IPS-20b (cell line): ENCODE measurements at regions not wholly inside any gene's neighbourhood (a gene's known extent, or its start where the extent isn't known, plus 50 kb on each side); places are given as distances from the start of the nearest gene placed in this dataset.

Source experiments
- H3K27ac ChIP-seq: one replicate; pipeline ENCODE4 v1.5.1; 2013; ENCODE audit warnings: low read length
- H3K27me3 ChIP-seq: 2 replicates; pipeline ENCODE4 v1.6.1; 2013; ENCODE audit warnings: mild to moderate bottlenecking, low read length, inconsistent platforms; ENCODE audit not compliant: insufficient read depth
- H3K36me3 ChIP-seq: 2 replicates; pipeline ENCODE4 v1.6.1; 2013; ENCODE audit warnings: low read depth, mild to moderate bottlenecking, inconsistent platforms, low read length, moderate library complexity; ENCODE audit not compliant: insufficient read depth
- H3K4me1 ChIP-seq: 2 replicates; pipeline ENCODE4 v1.6.1; 2013; ENCODE audit warnings: mild to moderate bottlenecking, control low read depth, inconsistent platforms, low read length, moderate library complexity; ENCODE audit not compliant: insufficient read depth
- H3K4me3 ChIP-seq: 2 replicates; pipeline ENCODE4 v1.5.1; 2013; ENCODE audit warnings: mild to moderate bottlenecking, low read length, inconsistent platforms
- H3K9ac ChIP-seq: 2 replicates; pipeline ENCODE4 v1.6.1; 2013; ENCODE audit warnings: low read depth, mild to moderate bottlenecking, inconsistent platforms, low read length, moderate library complexity
- H3K9me3 ChIP-seq: 2 replicates; pipeline ENCODE4 v1.6.1; 2013; ENCODE audit warnings: mild to moderate bottlenecking, low read depth, low read length, inconsistent platforms; ENCODE audit not compliant: insufficient read depth

DNA sequence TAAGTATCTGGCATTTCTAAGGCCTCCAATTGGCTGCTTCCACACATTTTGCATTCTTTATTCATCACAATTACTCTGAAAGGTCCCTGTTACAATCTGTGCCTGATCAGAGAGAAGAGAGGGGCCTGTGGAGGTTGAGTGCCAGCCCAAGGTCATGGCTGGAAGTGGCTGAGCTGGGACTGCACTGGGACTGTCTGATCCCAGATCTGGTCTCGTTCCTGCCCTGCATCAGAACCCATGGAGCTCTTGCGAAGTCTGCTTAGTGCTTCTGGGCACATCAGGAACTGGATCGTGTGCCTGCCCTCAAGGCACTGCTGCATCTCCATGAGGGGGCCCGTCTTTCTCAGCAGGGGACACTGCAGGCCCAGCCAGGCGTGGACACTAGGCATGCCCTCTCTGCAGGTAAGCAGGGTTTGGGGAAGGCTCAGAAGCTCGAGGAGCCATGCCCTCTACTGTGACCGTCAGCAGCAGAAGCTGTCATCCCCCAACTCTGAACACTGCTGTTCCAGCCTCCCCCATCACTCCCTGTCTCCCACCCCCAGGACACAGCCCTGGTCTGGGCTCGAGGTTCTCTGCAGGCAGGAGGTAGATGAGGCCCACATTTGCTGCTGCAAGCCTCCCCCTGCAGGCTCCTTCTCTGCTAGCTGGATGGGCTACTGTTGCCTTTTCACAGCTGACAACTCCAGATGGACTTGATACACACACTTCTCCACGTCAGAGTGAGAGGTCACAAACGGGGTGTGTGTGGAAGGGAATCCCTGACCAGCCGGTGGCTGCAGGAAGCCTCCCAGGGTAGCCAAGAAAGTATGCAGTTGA, 96.5 kb upstream of the PRR23E start:
- H3K9ac ChIP-seq = no peak overlapping the region
- no peaks in the 10 kb centered on the region for H3K27me3 ChIP-seq
- H3K4me3 ChIP-seq = no peak overlapping the region
- no peak overlapping the region for H3K27ac ChIP-seq
- H3K4me1 ChIP-seq = no peaks in the 10 kb centered on the region
- no peaks in the 10 kb centered on the region for H3K36me3 ChIP-seq
- peaks cover 7% of the 10 kb centered on the region; the same call in 1 of the 2 replicates for H3K9me3 ChIP-seq

DNA sequence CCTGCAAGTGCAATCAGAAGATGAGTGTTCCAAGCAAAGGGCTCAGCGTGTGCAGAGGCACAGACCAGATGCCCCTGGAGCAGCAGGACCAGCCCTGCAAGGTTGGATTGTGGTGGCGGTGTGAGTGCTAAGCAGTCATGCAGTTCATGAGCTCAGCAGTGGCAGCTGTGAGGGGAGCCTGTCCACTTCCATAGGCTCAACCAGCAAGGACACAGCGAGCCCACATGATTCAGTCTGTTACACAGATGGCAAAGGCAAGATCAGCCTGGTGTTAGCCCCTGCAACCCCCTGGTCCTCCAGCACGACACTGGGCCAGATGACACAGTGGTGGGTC, 95.9 kb upstream of the PRR23E start:
- Histone ChIP-seq H3K4me1 (no peaks in the 10 kb centered on the region), H3K4me3 (no peak overlapping the region), H3K36me3 (no peaks in the 10 kb centered on the region), H3K9me3 (peaks cover 7% of the 10 kb centered on the region; the same call in 1 of the 2 replicates), H3K27me3 (no peaks in the 10 kb centered on the region), H3K27ac (no peak overlapping the region), H3K9ac (no peak overlapping the region)

DNA sequence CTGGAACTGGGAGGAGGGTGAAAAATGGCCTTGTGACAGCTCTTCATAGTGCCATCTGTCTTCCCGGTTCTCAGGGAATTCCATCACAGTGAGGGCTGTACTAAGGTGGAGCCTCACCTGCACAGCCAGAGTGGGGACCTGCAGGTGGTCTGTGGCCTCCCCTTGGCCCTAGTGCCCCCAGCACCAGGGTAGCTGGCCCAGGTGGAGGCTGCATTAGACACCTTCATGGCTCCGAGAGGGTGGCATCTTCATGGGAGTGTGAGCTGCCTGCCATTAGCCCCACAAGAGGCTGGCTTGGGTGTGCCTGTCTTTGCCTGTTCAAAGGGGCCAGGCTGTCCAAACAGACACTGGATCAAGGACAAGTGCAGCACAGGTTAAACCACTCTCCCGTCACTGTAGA, 95.5 kb upstream of the PRR23E start:
- Histone ChIP-seq H3K9me3 (peaks cover 7% of the 10 kb centered on the region; the same call in 1 of the 2 replicates), H3K4me3 (no peak overlapping the region), H3K9ac (no peak overlapping the region), H3K36me3 (no peaks in the 10 kb centered on the region), H3K27me3 (no peaks in the 10 kb centered on the region), H3K4me1 (no peaks in the 10 kb centered on the region), H3K27ac (no peak overlapping the region)

- H3K36me3 ChIP-seq = no peaks in the 10 kb centered on the region
- no peak overlapping the region for H3K4me3 ChIP-seq
- no peaks in the 10 kb centered on the region for H3K27me3 ChIP-seq
- no peak overlapping the region for H3K9ac ChIP-seq
- H3K9me3 ChIP-seq = peaks cover 6% of the 10 kb centered on the region; the same call in 1 of the 2 replicates
- H3K27ac ChIP-seq = no peak overlapping the region
- no peaks in the 10 kb centered on the region for H3K4me1 ChIP-seq
Observed at GRCh38 chr3:127099982-127100381, 92.9 kb upstream of the PRR23E start.

DNA sequence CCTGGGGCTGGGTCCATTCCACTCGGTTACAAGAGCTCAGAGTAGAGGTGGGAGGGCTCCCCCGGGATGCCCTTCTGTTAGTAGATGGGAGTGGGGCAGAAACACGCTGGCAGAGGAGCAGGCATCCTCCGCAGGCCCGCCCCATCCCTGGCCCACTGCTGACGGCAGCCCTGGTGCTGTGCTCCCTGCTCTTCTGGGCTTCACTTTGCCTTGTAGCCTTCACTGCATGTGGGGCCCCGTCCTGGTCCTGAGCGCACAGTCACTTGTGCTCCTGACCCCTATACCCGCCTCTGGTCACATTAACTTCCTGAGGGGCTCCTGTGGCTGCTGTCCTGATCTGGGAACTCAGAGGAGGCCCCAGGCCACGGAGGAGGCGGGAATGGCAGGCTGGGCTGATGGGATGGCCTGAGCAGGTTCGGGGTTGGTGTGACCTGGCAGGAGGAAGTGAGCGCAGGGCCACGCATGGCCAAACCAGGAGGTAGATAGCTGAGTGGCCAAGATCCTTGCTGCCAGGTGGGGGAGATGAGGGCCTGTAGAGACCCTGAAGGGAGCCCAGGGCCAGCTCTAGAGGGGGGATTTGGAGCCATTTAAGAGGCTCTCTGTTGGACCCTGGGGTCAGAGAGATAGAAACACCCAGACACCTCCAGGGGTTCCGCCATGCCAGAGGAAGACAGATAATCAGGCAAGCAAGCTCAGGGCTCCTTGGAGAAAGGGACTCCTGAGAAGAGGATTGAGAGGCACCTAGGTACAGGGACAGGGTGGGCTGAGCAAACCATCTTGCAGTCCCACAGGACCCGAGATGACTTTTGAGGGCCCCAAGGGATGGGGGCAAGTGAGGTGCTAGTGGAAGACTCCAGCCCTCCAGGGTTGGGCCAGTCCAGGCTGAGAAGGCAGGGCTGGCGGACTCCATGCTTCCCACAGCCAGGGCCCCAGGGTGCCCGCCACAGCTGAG, 92.2 kb upstream of the PRR23E start:
- H3K9ac ChIP-seq = no peak overlapping the region
- H3K9me3 ChIP-seq = no peaks in the 10 kb centered on the region
- no peaks in the 10 kb centered on the region for H3K27me3 ChIP-seq

DNA sequence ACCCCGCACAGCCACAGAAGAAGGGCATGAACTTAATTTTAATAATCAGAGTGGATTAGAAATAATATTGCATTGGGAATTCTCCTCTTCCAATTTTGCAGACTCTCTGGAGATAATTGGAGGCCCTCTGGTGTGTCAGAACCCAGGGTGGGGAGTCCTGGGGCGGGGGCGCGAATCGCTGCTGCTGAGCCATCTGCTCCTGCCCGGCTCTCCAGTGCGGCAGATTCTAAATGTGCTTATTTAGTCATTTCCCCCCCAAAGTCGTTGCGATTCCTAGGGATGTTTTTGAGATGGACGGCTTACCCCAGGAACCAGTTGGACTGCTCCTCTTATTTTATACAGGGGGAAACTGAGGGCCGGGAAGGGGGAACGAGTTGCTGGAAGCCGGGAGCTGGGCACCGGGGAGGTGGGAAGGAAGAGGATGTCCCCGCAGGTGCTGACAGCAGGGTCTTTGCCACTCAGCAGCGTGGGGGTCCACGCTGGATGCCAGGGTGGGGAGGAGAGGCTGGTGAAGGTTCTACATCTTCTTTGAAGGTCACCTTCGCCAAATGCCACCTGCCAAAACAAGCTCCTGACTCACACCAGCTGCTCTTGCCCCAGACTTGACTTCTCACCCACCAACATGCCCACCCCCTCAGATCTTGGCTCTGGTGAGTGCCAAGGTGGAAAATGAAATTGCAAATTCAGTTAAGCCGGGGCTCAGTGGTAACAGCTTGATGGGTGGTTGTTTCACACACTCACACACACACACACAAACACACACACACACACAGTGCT, 91.3 kb upstream of the PRR23E start:
- Histone ChIP-seq H3K4me1 (no peaks in the 10 kb centered on the region), H3K27me3 (no peaks in the 10 kb centered on the region)

More for the DNA sequence above, 92.2 kb upstream of the PRR23E start:
- no peak overlapping the region for H3K27ac ChIP-seq
- no peaks in the 10 kb centered on the region for H3K4me1 ChIP-seq
- no peaks in the 10 kb centered on the region for H3K36me3 ChIP-seq
- H3K4me3 ChIP-seq = no peak overlapping the region

GRCh38 chr3:127102188-127102520, 90.8 kb upstream of the PRR23E start:
- Histone ChIP-seq H3K27ac (no peak overlapping the region), H3K27me3 (no peaks in the 10 kb centered on the region), H3K36me3 (no peaks in the 10 kb centered on the region), H3K9ac (no peak overlapping the region), H3K4me3 (no peak overlapping the region), H3K4me1 (no peaks in the 10 kb centered on the region), H3K9me3 (no peaks in the 10 kb centered on the region)

More for the DNA sequence above, 91.3 kb upstream of the PRR23E start:
- Histone ChIP-seq H3K27ac (no peak overlapping the region), H3K4me3 (no peak overlapping the region), H3K36me3 (no peaks in the 10 kb centered on the region), H3K9ac (no peak overlapping the region), H3K9me3 (no peaks in the 10 kb centered on the region)

GRCh38 chr3:127102587-127102986, 90.3 kb upstream of the PRR23E start:
- H3K9ac ChIP-seq = no peak overlapping the region
- H3K4me3 ChIP-seq = no peak overlapping the region
- H3K4me1 ChIP-seq = no peaks in the 10 kb centered on the region
- no peak overlapping the region for H3K27ac ChIP-seq
- H3K27me3 ChIP-seq = no peaks in the 10 kb centered on the region
- no peaks in the 10 kb centered on the region for H3K9me3 ChIP-seq
- no peaks in the 10 kb centered on the region for H3K36me3 ChIP-seq

GRCh38 chr3:127103080-127103479, 89.9 kb upstream of the PRR23E start:
- H3K27ac ChIP-seq = no peak overlapping the region
- no peaks in the 10 kb centered on the region for H3K27me3 ChIP-seq
- H3K4me3 ChIP-seq = no peak overlapping the region
- H3K9ac ChIP-seq = no peak overlapping the region
- H3K36me3 ChIP-seq = no peaks in the 10 kb centered on the region
- no peaks in the 10 kb centered on the region for H3K4me1 ChIP-seq
- no peaks in the 10 kb centered on the region for H3K9me3 ChIP-seq

- H3K4me1 ChIP-seq = no peaks in the 10 kb centered on the region
- no peak overlapping the region for H3K4me3 ChIP-seq
- H3K27me3 ChIP-seq = no peaks in the 10 kb centered on the region
- H3K9ac ChIP-seq = no peak overlapping the region
- no peaks in the 10 kb centered on the region for H3K36me3 ChIP-seq
- H3K9me3 ChIP-seq = no peaks in the 10 kb centered on the region
- H3K27ac ChIP-seq = no peak overlapping the region
Observed at GRCh38 chr3:127104586-127104985, 88.3 kb upstream of the PRR23E start.

GRCh38 chr3:127105587-127105986, 87.3 kb upstream of the PRR23E start:
- Histone ChIP-seq H3K4me3 (no peak overlapping the region), H3K9ac (no peak overlapping the region), H3K27ac (no peak overlapping the region), H3K36me3 (no peaks in the 10 kb centered on the region), H3K9me3 (peaks cover 3% of the 10 kb centered on the region; the same call in 1 of the 2 replicates), H3K27me3 (no peaks in the 10 kb centered on the region), H3K4me1 (no peaks in the 10 kb centered on the region; the same call in 1 of the 2 replicates)
